ENCODE measurements at regions not wholly inside any gene's neighbourhood (a gene's known extent, or its start where the extent isn't known, plus 50 kb on each side); places are given as distances from the start of the nearest gene placed in this dataset.

DNA sequence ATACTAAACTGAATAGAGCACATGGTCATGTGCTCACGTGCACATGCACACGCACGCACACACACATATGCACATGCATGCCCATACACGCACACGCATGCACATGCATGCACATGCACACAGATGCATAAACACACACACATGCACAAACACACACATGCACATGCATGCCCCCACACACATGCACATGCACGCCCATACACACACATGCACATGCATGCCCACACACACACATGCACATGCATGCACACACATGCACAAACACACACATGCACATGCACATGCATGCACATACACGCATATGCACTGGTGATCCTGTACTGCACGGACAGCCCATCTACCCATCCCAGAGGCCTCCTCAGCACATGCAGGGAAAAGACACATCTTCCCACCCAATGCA is 426.6 kb downstream of the OCA2 start:
- no peak for DNase-seq (ENCODE audit: extremely low read depth, low read depth)

DNA sequence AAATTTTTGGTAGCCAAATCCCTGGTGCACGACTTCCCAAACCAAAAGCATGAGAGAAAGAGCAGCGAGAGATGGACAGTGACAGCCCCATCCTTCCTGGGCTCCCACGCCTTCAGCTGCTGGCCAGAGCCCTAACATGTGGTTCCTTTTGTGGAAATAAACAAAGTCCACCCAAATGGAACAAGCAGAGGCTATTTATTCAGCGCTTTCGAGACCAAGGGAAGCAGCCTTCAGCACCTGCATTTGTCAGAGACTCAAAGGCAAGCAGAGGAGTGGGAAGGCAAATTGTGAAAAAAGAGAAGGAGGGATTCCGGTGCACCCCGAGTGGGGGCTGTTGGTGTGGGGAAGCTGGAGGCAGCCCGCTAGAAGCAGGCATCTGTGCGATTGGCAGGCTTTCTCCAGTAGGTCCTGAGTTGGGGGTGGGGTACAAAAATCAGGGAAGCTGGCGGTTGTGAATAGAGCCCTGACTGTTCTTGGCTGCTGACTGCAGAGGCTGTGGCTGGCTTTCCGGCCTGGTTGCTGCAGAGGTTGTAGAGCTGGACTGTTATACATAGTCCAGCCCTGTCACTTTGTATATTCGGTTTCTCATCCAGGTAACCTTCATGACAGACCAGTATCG is 427.2 kb downstream of the OCA2 start:
- no peak for DNase-seq (ENCODE audit: extremely low read depth, low read depth)

DNA sequence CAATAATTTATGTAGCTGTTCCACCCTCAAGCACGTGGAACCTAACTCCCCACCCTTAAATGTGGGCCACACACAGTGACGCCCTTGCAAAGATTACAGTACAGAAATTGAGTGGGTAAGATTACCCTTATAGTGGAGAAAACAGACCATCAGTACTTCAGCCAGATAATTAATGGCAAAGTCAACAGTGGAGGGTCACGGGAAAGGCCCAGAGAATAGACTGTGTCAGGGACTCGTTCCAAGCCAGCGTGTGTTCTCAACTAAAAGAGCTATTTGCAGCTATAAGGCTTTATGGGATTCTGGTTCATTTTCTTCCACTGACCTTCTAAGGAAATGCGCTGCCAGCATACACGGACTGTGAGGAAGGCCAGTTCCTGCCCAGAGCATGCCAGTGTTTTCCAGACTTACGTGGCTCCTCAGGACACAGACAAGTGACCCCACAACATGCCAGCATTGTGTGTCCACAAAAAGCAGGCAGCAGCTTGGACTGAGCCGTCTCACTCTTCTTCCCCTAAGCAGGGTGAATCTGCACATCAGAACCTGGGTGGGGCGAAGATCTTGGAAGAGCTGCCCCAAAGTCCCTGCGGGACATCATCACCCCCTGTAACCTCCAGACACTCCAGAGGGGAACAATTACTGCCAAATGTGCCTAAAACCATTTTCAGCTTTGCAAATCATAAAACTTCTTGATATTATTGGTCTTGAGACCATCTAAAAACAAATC is 428.5 kb downstream of the OCA2 start:
- DNase-seq (ENCODE audit: extremely low read depth, low read depth) = no peak

- no peak for DNase-seq (ENCODE audit: extremely low read depth, low read depth)
These were observed 429.5 kb downstream of the OCA2 start for GRCh38 chr15:27669641-27670040.

GRCh38 chr15:27668471-27669220 is 430.5 kb downstream of the OCA2 start:
- no peak for DNase-seq (ENCODE audit: extremely low read depth, low read depth)

DNA sequence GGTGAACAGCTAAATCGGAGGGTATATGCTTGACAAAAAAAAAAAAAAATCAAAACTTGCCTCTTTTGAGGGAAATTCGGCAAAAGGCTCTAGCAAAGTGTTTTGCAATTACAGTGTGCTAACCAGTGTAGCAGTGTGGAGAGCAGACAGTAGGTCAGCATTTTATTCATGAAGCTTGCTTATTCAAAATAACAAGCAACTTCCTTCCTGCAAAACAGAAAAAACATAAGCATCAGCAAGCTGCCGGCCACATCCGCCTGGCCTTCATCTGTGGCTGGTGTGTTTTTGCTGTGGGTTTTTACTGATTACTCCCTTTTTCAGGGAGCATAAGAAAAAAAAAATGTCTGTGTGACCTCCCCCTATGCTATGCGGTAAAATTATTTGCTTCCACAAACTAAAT is 434.1 kb downstream of the OCA2 start:
- DNase-seq (ENCODE audit: extremely low read depth, low read depth) = no peak

- no peak for DNase-seq (ENCODE audit: extremely low read depth, low read depth)
These were observed 436.2 kb downstream of the OCA2 start for GRCh38 chr15:27662892-27663291.

DNA sequence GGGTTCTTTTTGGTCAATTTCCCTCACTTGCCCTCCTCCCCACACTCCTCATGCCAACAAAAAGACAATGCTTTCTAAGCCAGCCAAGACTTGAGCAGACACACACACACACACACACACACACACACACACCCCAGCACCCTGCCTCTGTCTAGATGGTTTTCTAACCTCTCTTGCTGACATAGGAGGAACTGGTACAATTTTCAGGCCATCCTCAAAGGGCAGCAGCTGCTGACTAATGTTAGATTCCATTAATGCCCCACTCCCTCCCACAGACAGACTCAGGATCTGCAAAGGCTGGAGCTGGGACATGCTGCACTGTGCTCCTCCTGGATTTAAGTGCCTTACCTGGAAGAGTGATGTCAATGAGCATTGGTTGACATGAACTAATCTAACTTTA is 438.4 kb downstream of the OCA2 start:
- DNase-seq (ENCODE audit: extremely low read depth, low read depth) = no peak

- DNase-seq (ENCODE audit: extremely low read depth, low read depth) = no peak
These were observed 442.7 kb downstream of the OCA2 start for GRCh38 chr15:27656296-27656987.

DNA sequence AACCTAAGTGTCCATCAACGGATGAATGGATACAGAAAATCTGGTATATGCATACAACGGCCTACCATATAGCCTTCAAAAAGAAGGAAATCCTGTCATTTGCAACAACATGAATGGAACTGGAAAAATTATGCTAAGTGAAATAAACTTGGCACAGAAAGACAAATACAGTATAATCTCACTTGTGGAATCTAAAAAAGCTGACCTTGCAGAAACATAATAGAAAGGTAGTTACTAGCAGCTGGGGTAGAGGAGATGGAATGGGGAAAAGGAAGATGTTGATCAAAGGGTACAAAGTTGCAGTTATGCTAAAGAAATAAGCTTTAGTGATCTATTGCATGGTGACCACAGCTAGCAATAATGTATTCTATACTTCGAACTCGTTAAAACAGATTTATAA is 444.1 kb downstream of the OCA2 start:
- no peak for DNase-seq (ENCODE audit: extremely low read depth, low read depth)

GRCh38 chr15:27650244-27650643 is 448.9 kb downstream of the OCA2 start:
- no peak for DNase-seq (ENCODE audit: extremely low read depth, low read depth)

DNA sequence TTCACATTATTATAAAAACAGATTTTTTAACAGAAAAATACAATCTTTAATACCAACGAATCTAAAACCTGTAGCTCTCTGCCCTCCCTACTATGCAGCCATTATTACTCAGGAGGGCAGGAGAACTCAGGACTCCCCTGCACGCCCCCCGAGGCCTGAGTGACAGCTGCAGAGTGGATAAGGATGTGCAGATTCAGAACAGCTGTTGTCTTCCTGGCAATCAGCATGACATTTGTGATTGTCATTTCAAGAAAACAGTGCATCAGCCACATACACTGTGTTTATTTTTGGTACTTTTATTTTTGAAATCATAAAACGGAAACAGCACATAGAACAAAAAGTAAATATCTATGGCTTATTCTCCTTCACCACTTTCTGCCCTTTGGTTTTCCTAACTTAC is 450.8 kb downstream of the OCA2 start:
- DNase-seq (ENCODE audit: extremely low read depth, low read depth) = no peak

DNA sequence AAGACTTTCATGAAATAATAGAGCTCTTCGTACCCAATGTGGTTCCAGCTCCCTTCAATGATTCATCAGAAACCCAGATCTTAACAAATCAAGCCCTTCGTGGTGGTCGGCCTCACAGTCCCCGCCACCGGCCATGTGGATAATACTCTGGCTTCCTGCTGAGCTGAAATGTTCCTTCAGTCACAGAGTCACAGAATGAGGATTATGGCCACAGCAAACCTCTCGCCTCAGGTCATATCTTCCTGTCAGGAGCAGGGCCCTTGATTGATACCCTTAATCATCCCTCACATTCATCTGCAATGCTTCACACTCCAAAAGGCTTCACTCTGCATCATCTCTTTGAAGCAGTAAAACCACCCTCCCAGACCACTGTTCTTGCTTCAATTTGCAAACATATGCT is 452.6 kb downstream of the OCA2 start:
- no peak for DNase-seq (ENCODE audit: extremely low read depth, low read depth)

- DNase-seq (ENCODE audit: extremely low read depth, low read depth) = no peak
These were observed 453.4 kb downstream of the OCA2 start for GRCh38 chr15:27645672-27646071.

DNA sequence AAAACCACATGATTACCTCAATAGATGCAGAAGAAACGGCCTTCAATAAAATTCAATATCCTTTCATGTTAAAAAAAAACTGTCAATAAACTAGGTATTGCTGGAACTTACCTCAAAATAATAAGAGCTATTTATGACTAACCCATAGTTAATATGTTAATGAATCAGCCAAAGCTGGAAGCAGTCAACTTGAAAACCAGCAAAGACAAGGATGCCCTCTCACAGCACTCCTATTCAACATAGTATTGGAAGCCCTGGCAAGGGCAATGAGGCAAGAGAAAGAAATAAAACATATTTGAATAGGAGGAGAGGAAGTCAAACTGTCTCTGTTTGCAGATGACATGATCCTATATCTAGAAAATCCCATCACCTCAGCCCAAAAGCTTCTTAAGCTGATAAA is 456.1 kb downstream of the OCA2 start:
- DNase-seq (ENCODE audit: extremely low read depth, low read depth) = no peak

GRCh38 chr15:27639595-27639994 is 459.5 kb downstream of the OCA2 start:
- no peak for DNase-seq (ENCODE audit: extremely low read depth, low read depth)

GRCh38 chr15:27638958-27639357 is 460.2 kb downstream of the OCA2 start:
- no peak for DNase-seq (ENCODE audit: extremely low read depth, low read depth)

GRCh38 chr15:27635916-27636315 is 463.2 kb downstream of the OCA2 start:
- no peak for DNase-seq (ENCODE audit: extremely low read depth, low read depth)

- DNase-seq (ENCODE audit: extremely low read depth, low read depth) = no peak
These were observed 470.6 kb downstream of the OCA2 start for GRCh38 chr15:27628486-27628885.

DNA sequence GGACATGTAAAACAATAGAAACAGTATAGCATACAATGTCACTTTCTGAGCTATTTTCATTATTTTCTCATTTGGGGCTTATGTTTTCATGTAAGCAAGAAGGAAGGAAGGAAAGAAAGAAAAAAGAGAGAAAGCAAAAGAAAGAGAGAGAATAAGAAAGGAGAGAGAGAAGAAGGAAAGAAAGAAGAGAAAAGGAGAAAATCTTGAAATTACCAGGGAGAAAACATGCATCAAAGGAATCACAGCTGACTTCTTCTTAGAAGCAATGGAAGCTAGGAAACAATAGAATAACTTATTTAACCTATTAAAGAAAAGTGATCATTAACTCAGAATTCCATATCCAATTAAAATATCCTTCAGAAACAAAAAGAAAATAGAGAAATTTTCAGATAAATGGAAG is 471.5 kb downstream of the OCA2 start:
- DNase-seq (ENCODE audit: extremely low read depth, low read depth) = no peak

- DNase-seq (ENCODE audit: extremely low read depth, low read depth) = no peak
These were observed 475.4 kb downstream of the OCA2 start for GRCh38 chr15:27623560-27624305.
